ENCODE measurements at regions not wholly inside any gene's neighbourhood (a gene's known extent, or its start where the extent isn't known, plus 50 kb on each side); places are given as distances from the start of the nearest gene placed in this dataset.
"Not testable (repeated sequence)": the region's sequence is repeated elsewhere in the genome, so short reads cannot be mapped to it uniquely, and the experiment has no call there.

DNA sequence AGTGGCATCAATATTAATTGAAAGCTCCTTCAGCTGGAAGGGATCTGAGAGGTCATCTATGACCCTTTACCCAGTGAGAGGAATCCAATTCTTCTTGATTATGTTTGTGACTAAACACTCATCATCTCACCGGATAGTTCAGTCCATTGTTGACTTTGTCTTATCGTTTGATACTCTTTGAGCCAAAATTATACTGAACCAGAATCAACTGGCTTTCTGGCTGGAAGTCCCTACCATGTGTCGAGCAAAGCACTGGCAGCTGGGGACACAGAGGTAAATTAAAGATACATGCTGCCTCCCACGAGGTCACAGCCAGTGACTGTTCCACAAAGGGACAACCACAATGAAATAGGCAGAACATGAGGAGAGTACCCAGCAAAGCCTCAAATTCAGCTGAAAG is 91.4 kb upstream of the FHL2 start:
- WGBS (ENCODE audit: insufficient coverage): 89% methylated on average over 3 of the region's 4 CpGs
- Histone ChIP-seq H3K27ac (ENCODE audit: insufficient read depth in 1 of 2, low read depth in 1 of 2, low read length in 2 of 2, poor library complexity in 1 of 2, severe bottlenecking in 2 of 2) (no peak overlapping the region), H3K9me3 (ENCODE audit: control extremely low read depth in 1 of 5, control insufficient read depth in 4 of 5, insufficient read depth in 2 of 5, low read depth in 1 of 5, low read length in 4 of 5) (peaks cover 0 to 12% (median 3%) of the 10 kb centered on the region in 5 experiments), H3K27me3 (replicated peaks in 2 of 5; ENCODE audit: control insufficient read depth in 4 of 5, insufficient read depth in 5 of 5, low read length in 4 of 5) (no peaks in the 10 kb centered on the region), H3K4me3 (ENCODE audit: control insufficient read depth in 1 of 7, extremely low read depth in 1 of 7, insufficient read depth in 4 of 7, low read depth in 2 of 7, low read length in 6 of 7) (no peak overlapping the region), H3K4me1 (ENCODE audit: control extremely low read depth in 1 of 4, control insufficient read depth in 4 of 4, insufficient read depth in 4 of 4, low read length in 3 of 4) (no peaks in the 10 kb centered on the region), H3K36me3 (ENCODE audit: control insufficient read depth in 4 of 4, insufficient read depth in 4 of 4, low read length in 3 of 4) (no peaks in the 10 kb centered on the region)
- POLR2A ChIA-PET: no interaction called here
- DNase-seq: no peak
- CTCF ChIA-PET: interaction anchor here (0.8 kb wide), 1 partner anchor 19 kb away, joined by 3 read pairs; no protein-coding TSS in a partner anchor

- WGBS (ENCODE audit: insufficient coverage): 94% methylated on average over 1 of the region's 3 CpGs
- Histone ChIP-seq H3K27me3 (replicated peaks in 2 of 5; ENCODE audit: control insufficient read depth in 4 of 5, insufficient read depth in 5 of 5, low read length in 4 of 5) (no peaks in the 10 kb centered on the region), H3K36me3 (ENCODE audit: control insufficient read depth in 4 of 4, insufficient read depth in 4 of 4, low read length in 3 of 4) (no peaks in the 10 kb centered on the region), H3K27ac (ENCODE audit: insufficient read depth in 1 of 2, low read depth in 1 of 2, low read length in 2 of 2, poor library complexity in 1 of 2, severe bottlenecking in 2 of 2) (no peak overlapping the region), H3K4me3 (ENCODE audit: control insufficient read depth in 1 of 7, extremely low read depth in 1 of 7, insufficient read depth in 4 of 7, low read depth in 2 of 7, low read length in 6 of 7) (no peak overlapping the region), H3K9me3 (ENCODE audit: control extremely low read depth in 1 of 5, control insufficient read depth in 4 of 5, insufficient read depth in 2 of 5, low read depth in 1 of 5, low read length in 4 of 5) (peaks cover 0 to 12% (median 3%) of the 10 kb centered on the region in 5 experiments), H3K4me1 (ENCODE audit: control extremely low read depth in 1 of 4, control insufficient read depth in 4 of 4, insufficient read depth in 4 of 4, low read length in 3 of 4) (no peaks in the 10 kb centered on the region)
- DNase-seq: no peak
- ChIA-PET POLR2A (no interaction called here), CTCF (no interaction called here)
Observed at GRCh38 chr2:105489168-105489878, 90.5 kb upstream of the FHL2 start.

DNA sequence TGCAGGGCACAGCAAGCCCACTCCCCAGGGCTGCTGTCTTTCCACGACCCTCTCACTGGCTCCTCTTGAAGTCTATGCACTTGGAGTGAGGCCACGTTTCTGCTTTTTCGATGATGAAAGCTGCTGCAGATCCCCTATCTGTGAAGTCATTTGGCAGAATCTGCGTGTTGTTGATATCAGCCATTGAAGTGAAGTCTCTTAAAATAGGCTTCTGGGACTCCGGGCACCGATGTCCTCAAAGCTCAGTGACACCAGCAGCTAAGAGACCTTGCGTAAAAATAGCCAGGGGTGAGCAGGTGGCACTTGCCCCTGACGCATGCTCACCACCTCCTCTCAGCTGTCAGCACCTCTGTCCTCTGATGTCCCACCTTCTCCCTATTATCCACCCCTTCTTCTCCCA is 89.4 kb upstream of the FHL2 start:
- ChIA-PET CTCF (no interaction called here), POLR2A (no interaction called here)
- H3K4me3 ChIP-seq (ENCODE audit: control insufficient read depth in 1 of 7, extremely low read depth in 1 of 7, insufficient read depth in 4 of 7, low read depth in 2 of 7, low read length in 6 of 7): no peak overlapping the region
- peak in 1 of 3 donors; percentile 13 for DNase-seq
- H3K27me3 ChIP-seq (replicated peaks in 2 of 5; ENCODE audit: control insufficient read depth in 4 of 5, insufficient read depth in 5 of 5, low read length in 4 of 5): no peaks in the 10 kb centered on the region
- 90% methylated on average over 8 of the region's 8 CpGs for whole genome bisulfite sequencing (ENCODE audit: insufficient coverage)
- H3K9me3 ChIP-seq (ENCODE audit: control extremely low read depth in 1 of 5, control insufficient read depth in 4 of 5, insufficient read depth in 2 of 5, low read depth in 1 of 5, low read length in 4 of 5): peaks cover 0 to 12% (median 3%) of the 10 kb centered on the region in 5 experiments
- H3K27ac ChIP-seq (ENCODE audit: insufficient read depth in 1 of 2, low read depth in 1 of 2, low read length in 2 of 2, poor library complexity in 1 of 2, severe bottlenecking in 2 of 2): no peak overlapping the region
- H3K36me3 ChIP-seq (ENCODE audit: control insufficient read depth in 4 of 4, insufficient read depth in 4 of 4, low read length in 3 of 4): no peaks in the 10 kb centered on the region
- no peaks in the 10 kb centered on the region for H3K4me1 ChIP-seq (ENCODE audit: control extremely low read depth in 1 of 4, control insufficient read depth in 4 of 4, insufficient read depth in 4 of 4, low read length in 3 of 4)

DNA sequence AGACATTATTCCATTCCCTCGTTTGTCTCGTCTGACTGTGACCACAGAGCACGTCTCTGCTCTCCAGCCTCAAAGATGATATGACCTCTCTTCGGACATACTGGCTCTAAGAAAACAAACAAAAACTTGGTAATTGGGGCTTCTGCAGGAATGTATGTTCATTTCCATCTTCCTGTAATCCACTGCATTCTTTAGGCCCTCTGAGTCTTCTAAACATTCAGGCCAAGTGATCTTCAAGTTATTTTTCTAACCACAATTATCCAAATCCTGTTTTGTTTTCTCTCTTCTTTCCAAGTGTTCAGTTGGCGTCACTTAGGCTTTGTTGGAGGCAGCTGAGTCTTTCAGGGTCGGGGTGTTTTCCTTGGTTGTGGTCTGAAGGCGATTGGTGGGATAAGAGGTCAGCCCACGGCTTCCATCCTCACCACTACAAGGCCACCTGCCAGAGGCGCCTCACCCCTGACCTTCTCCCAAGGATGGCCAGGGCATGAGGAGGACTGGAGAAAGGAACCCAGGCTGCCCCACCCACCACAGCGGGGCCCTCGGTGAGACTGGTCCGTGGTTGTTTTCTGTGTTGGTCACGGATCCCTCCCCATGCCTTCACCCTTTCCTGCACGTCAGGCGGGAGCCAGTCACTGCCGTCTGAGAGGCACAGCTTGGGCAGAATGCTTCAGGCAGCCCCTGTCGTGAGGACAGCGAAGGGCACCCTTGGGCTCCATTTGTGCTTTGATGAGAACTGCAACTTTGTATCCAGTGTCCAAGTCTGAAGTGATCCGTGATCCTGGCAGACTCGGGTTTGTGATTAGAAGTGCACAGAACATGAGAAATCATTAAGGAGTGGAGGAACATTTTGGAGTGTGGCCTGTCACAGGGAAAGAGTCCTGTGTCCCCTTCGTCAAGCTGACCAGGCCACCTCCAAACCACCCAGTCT is 88.6 kb upstream of the FHL2 start:
- Histone ChIP-seq H3K27me3 (replicated peaks in 2 of 5; ENCODE audit: control insufficient read depth in 4 of 5, insufficient read depth in 5 of 5, low read length in 4 of 5) (no peaks in the 10 kb centered on the region), H3K27ac (ENCODE audit: insufficient read depth in 1 of 2, low read depth in 1 of 2, low read length in 2 of 2, poor library complexity in 1 of 2, severe bottlenecking in 2 of 2) (no peak overlapping the region), H3K36me3 (ENCODE audit: control insufficient read depth in 4 of 4, insufficient read depth in 4 of 4, low read length in 3 of 4) (no peaks in the 10 kb centered on the region), H3K9me3 (ENCODE audit: control extremely low read depth in 1 of 5, control insufficient read depth in 4 of 5, insufficient read depth in 2 of 5, low read depth in 1 of 5, low read length in 4 of 5) (peaks cover 0 to 4% (median under 1%) of the 10 kb centered on the region in 5 experiments), H3K4me1 (ENCODE audit: control extremely low read depth in 1 of 4, control insufficient read depth in 4 of 4, insufficient read depth in 4 of 4, low read length in 3 of 4) (no peaks in the 10 kb centered on the region), H3K4me3 (ENCODE audit: control insufficient read depth in 1 of 7, extremely low read depth in 1 of 7, insufficient read depth in 4 of 7, low read depth in 2 of 7, low read length in 6 of 7) (no peak overlapping the region)
- no peak for DNase-seq
- CTCF ChIA-PET: no interaction called here
- WGBS (ENCODE audit: insufficient coverage): 99% methylated on average over 15 of the region's 21 CpGs
- POLR2A ChIA-PET: no interaction called here

DNA sequence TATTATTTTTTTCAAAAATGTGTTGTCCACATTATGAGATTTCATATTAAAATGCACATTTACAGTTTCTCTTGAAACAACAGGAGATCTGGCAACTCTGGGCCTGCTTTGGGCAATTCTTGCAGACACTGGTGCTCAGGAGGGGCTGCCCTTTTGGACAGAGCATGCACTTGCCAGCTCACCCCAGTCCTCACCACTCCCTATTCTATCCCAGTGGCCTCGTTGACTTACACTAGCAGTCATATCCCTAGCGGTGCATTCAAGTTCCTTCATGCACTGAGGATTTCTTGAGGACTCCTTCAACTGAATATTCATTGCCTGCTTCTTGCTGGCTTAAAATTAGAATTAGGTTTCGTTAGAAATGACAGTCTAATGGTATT is 87.9 kb upstream of the FHL2 start:
- Histone ChIP-seq H3K4me3 (ENCODE audit: control insufficient read depth in 1 of 7, extremely low read depth in 1 of 7, insufficient read depth in 4 of 7, low read depth in 2 of 7, low read length in 6 of 7) (no peak overlapping the region), H3K27me3 (replicated peaks in 2 of 5; ENCODE audit: control insufficient read depth in 4 of 5, insufficient read depth in 5 of 5, low read length in 4 of 5) (no peaks in the 10 kb centered on the region), H3K4me1 (ENCODE audit: control extremely low read depth in 1 of 4, control insufficient read depth in 4 of 4, insufficient read depth in 4 of 4, low read length in 3 of 4) (no peaks in the 10 kb centered on the region), H3K9me3 (ENCODE audit: control extremely low read depth in 1 of 5, control insufficient read depth in 4 of 5, insufficient read depth in 2 of 5, low read depth in 1 of 5, low read length in 4 of 5) (peaks cover 0 to 2% (median 0%) of the 10 kb centered on the region in 5 experiments), H3K36me3 (ENCODE audit: control insufficient read depth in 4 of 4, insufficient read depth in 4 of 4, low read length in 3 of 4) (no peaks in the 10 kb centered on the region), H3K27ac (ENCODE audit: insufficient read depth in 1 of 2, low read depth in 1 of 2, low read length in 2 of 2, poor library complexity in 1 of 2, severe bottlenecking in 2 of 2) (no peak overlapping the region)
- DNase-seq: no peak
- ChIA-PET CTCF (no interaction called here), POLR2A (no interaction called here)
- WGBS (ENCODE audit: insufficient coverage): 93% methylated on average over 3 of the region's 3 CpGs

- H3K36me3 ChIP-seq (ENCODE audit: control insufficient read depth in 4 of 4, insufficient read depth in 4 of 4, low read length in 3 of 4): no peaks in the 10 kb centered on the region
- 94% methylated on average over 2 of the region's 2 CpGs for WGBS (ENCODE audit: insufficient coverage)
- CTCF ChIA-PET: no interaction called here
Observed at GRCh38 chr2:105478670-105479069, 79.8 kb upstream of the FHL2 start.

DNA sequence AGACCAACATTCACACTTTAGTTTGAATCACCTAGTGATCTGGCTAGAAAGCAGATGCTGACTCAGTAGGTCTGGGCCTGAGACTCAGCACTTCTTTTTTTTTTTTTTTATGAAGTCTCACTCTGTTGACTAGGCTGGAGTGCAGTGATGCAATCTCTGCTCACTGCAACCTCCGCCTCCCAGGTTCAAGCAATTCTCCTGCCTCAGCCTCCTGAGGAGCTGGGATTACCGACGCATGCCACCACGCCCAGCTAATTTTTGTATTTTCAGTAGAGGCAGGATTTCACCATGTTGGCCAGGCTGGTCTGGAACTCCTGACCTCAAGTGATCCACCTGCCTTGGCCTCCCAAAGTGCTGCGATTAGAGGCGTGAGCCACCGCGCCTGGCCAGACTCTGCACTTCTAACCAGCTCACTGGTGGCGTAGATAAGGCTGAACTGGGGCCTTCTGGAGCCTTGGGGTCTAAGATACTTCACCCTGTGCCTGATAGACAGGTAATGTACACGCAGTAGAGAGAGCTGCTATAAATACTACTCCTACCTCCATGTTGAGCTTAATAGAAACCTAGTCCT is 78.3 kb upstream of the FHL2 start:
- H3K27ac ChIP-seq (ENCODE audit: insufficient read depth in 1 of 2, low read depth in 1 of 2, low read length in 2 of 2, poor library complexity in 1 of 2, severe bottlenecking in 2 of 2); CTCF ChIA-PET; H3K27me3 ChIP-seq (replicated peaks in 2 of 5; ENCODE audit: control insufficient read depth in 4 of 5, insufficient read depth in 5 of 5, low read length in 4 of 5); H3K4me3 ChIP-seq (ENCODE audit: control insufficient read depth in 1 of 7, extremely low read depth in 1 of 7, insufficient read depth in 4 of 7, low read depth in 2 of 7, low read length in 6 of 7); H3K9me3 ChIP-seq (ENCODE audit: control extremely low read depth in 1 of 5, control insufficient read depth in 4 of 5, insufficient read depth in 2 of 5, low read depth in 1 of 5, low read length in 4 of 5); H3K4me1 ChIP-seq (ENCODE audit: control extremely low read depth in 1 of 4, control insufficient read depth in 4 of 4, insufficient read depth in 4 of 4, low read length in 3 of 4); DNase-seq; POLR2A ChIA-PET; H3K36me3 ChIP-seq (ENCODE audit: control insufficient read depth in 4 of 4, insufficient read depth in 4 of 4, low read length in 3 of 4): not testable (repeated sequence)
- 100% methylated on average over 8 of the region's 10 CpGs for whole genome bisulfite sequencing (ENCODE audit: insufficient coverage)

More at GRCh38 chr2:105478670-105479069, 79.8 kb upstream of the FHL2 start:
- H3K9me3 ChIP-seq (ENCODE audit: control extremely low read depth in 1 of 5, control insufficient read depth in 4 of 5, insufficient read depth in 2 of 5, low read depth in 1 of 5, low read length in 4 of 5): no peaks in the 10 kb centered on the region
- no peak for DNase-seq
- H3K4me1 ChIP-seq (ENCODE audit: control extremely low read depth in 1 of 4, control insufficient read depth in 4 of 4, insufficient read depth in 4 of 4, low read length in 3 of 4): no peaks in the 10 kb centered on the region
- H3K27ac ChIP-seq (ENCODE audit: insufficient read depth in 1 of 2, low read depth in 1 of 2, low read length in 2 of 2, poor library complexity in 1 of 2, severe bottlenecking in 2 of 2): no peak overlapping the region
- POLR2A ChIA-PET: no interaction called here
- no peak overlapping the region for H3K4me3 ChIP-seq (ENCODE audit: control insufficient read depth in 1 of 7, extremely low read depth in 1 of 7, insufficient read depth in 4 of 7, low read depth in 2 of 7, low read length in 6 of 7)
- H3K27me3 ChIP-seq (replicated peaks in 2 of 5; ENCODE audit: control insufficient read depth in 4 of 5, insufficient read depth in 5 of 5, low read length in 4 of 5): no peaks in the 10 kb centered on the region

All from common myeloid progenitor, CD34-positive (primary cell).